Endothelial cell of umbilical vein (primary cell): ENCODE measurements at regions not wholly inside any gene's neighbourhood (a gene's known extent, or its start where the extent isn't known, plus 50 kb on each side); places are given as distances from the start of the nearest gene placed in this dataset.

Experiments
- BruUV-seq: library from RNA; stranded (reverse); fragments of 400-500 nt; replicated peaks from 2 replicates; lab custom pipeline; 2021; lab: Mats Ljungman, UMichigan
- CTCF ChIA-PET: fragments of 300-600, 350-600 bp; sonication (Branson Sonifier 250); formaldehyde crosslinking; loops from one replicate; lab custom pipeline; 2021; ENCODE audit warnings: antibody characterized with exemption, inconsistent platforms; lab: Charles Lee
- POLR2A ChIA-PET: fragments of 300-600, 350-600 bp; sonication (Branson Sonifier 250); formaldehyde crosslinking; loops from one replicate; lab custom pipeline; 2021; ENCODE audit warnings: antibody characterized with exemption, inconsistent platforms; lab: Charles Lee
- DNase-seq: peaks from one replicate; pipeline ENCODE4 v3.0.0-alpha.2; 2011; ENCODE audit warnings: low read depth, low spot score
- FAIRE-seq: peaks from 2 replicates; lab custom pipeline; 2011; peaks lifted over from hg19 to GRCh38; lab: Jason Lieb, UNC
- H2AFZ ChIP-seq: 2 replicates; pipeline ENCODE4 v1.6.0; 2012; ENCODE audit warnings: low read depth, low read length, control low read depth, inconsistent platforms
- H3K27ac ChIP-seq: 2 replicates; pipeline ENCODE4 v1.5.1; 2011; ENCODE audit warnings: low read depth, mild to moderate bottlenecking, control low read depth, low read length, moderate library complexity; ENCODE audit not compliant: insufficient read depth
- H3K27me3 ChIP-seq, 2 experiments: 2 replicates each; pipeline versions ENCODE4 v1.6.0 to v1.6.1; 2011; ENCODE audit warnings: low read length in 2 of 2, mixed read lengths in 1 of 2; ENCODE audit not compliant: control insufficient read depth in 2 of 2, insufficient read depth in 2 of 2
- H3K36me3 ChIP-seq, 2 experiments: 2 replicates in 1 of 2; 3 replicates in 1 of 2; pipeline ENCODE4 v1.5.1; 2011; ENCODE audit warnings: low read length in 2 of 2, mild to moderate bottlenecking in 1 of 2, moderate library complexity in 1 of 2; ENCODE audit not compliant: control insufficient read depth in 2 of 2, insufficient read depth in 2 of 2; ENCODE audit errors: extremely low read depth in 1 of 2
- H3K4me1 ChIP-seq: 3 replicates; pipeline ENCODE4 v1.5.1; 2011; ENCODE audit warnings: mild to moderate bottlenecking, low read length; ENCODE audit not compliant: control insufficient read depth, insufficient read depth; ENCODE audit errors: extremely low read depth
- H3K4me2 ChIP-seq: 2 replicates; pipeline ENCODE4 v1.6.1; 2011; ENCODE audit warnings: low read length, control low read depth, mixed read lengths; ENCODE audit not compliant: insufficient read depth
- H3K4me3 ChIP-seq, 3 experiments: fragments of 200-600 bp in 1 of 3; sonication (generic), shearing (Covaris generic) in 1 of 3; replicated peaks in 1 of 3; 2 replicates each; pipeline ENCODE4 v1.5.1; 2011 to 2016; ENCODE audit warnings: control low read depth in 3 of 3, low read length in 3 of 3, mild to moderate bottlenecking in 2 of 3, inconsistent platforms in 1 of 3, low read depth in 1 of 3, moderate library complexity in 1 of 3; ENCODE audit not compliant: insufficient read depth in 1 of 3
- H3K79me2 ChIP-seq: 2 replicates; pipeline ENCODE4 v1.6.0; 2012; ENCODE audit warnings: low read length, inconsistent platforms; ENCODE audit not compliant: control insufficient read depth, insufficient read depth
- H3K9ac ChIP-seq: replicated peaks from 2 replicates; pipeline ENCODE3; 2011; ENCODE audit warnings: low read length, control low read depth; ENCODE audit not compliant: insufficient read depth; ENCODE audit errors: extremely low read depth
- H3K9me1 ChIP-seq: replicated peaks from 3 replicates; pipeline ENCODE4 v1.6.0; 2011; ENCODE audit warnings: mild to moderate bottlenecking, low read length; ENCODE audit not compliant: control insufficient read depth, insufficient read depth; ENCODE audit errors: extremely low read depth
- H3K9me3 ChIP-seq: replicated peaks from 2 replicates; pipeline ENCODE4 v1.5.1; 2012; ENCODE audit warnings: low read length, inconsistent platforms; ENCODE audit not compliant: control insufficient read depth, insufficient read depth
- H4K20me1 ChIP-seq: replicated peaks from 2 replicates; pipeline ENCODE3; 2011; ENCODE audit warnings: mild to moderate bottlenecking, low read length; ENCODE audit not compliant: control insufficient read depth, insufficient read depth; ENCODE audit errors: extremely low read depth
- EZH2 ChIP-seq: IDR thresholded peaks from 2 replicates; pipeline ENCODE4 v1.6.1; 2012; ENCODE audit warnings: borderline replicate concordance, low read depth, mild to moderate bottlenecking, moderate library complexity, low read length, inconsistent platforms; ENCODE audit not compliant: severe bottlenecking
- FOS ChIP-seq: IDR thresholded peaks from 2 replicates; pipeline ENCODE4 v1.6.1; 2011; ENCODE audit warnings: mild to moderate bottlenecking, low read length, moderate library complexity, borderline replicate concordance; ENCODE audit not compliant: insufficient read depth
- GATA2 ChIP-seq: IDR thresholded peaks from 2 replicates; pipeline ENCODE4 v1.7.0; 2011; ENCODE audit warnings: low read depth, mild to moderate bottlenecking, moderate library complexity, mixed read lengths, low read length; ENCODE audit not compliant: insufficient read length, insufficient read depth
- JUN ChIP-seq: IDR thresholded peaks from 2 replicates; pipeline ENCODE4 v1.6.1; 2011; ENCODE audit warnings: borderline replicate concordance, low read depth; ENCODE audit not compliant: insufficient read length, insufficient read depth
- MAX ChIP-seq: IDR thresholded peaks from 2 replicates; pipeline ENCODE4 v1.6.1; 2011; ENCODE audit not compliant: insufficient read depth, insufficient read length
- MYC ChIP-seq: IDR thresholded peaks from one replicate; pipeline ENCODE4 v1.6.1; 2011; ENCODE audit warnings: mild to moderate bottlenecking, low read depth, low read length
- POLR2A ChIP-seq: IDR thresholded peaks from 2 replicates; pipeline ENCODE4 v1.6.1; 2012; ENCODE audit warnings: low read depth, mild to moderate bottlenecking, control low read depth, low read length
- POLR2AphosphoS5 ChIP-seq: IDR thresholded peaks from 2 replicates; pipeline ENCODE4 v1.6.1; 2012; ENCODE audit warnings: low read depth, mild to moderate bottlenecking, control low read depth, low read length, moderate library complexity; ENCODE audit not compliant: insufficient read depth
- dilution Hi-C: fragments of 300-500 bp; cut with MboI; formaldehyde crosslinking; loops from one replicate; pipeline ENCODE4 v1.15.0; 2019; ENCODE audit warnings: low sequenced_read_pairs; ENCODE audit not compliant: extremely low pct_ligation_motif_present
- intact Hi-C: fragments of 100-400 bp; cut with micrococcal nuclease; formaldehyde crosslinking; loops from one replicate; pipeline ENCODE4 v1.10.0; 2022
- TF ChIP-seq, protein P1 (sequence below), 2 donors: IDR thresholded peaks; 1 replicate in 1 of 2; 2 replicates in 1 of 2; pipeline ENCODE4 v1.5.1; 2011; ENCODE audit warnings: low read length in 2 of 2, mild to moderate bottlenecking in 2 of 2, moderate library complexity in 2 of 2, control low read depth in 1 of 2, inconsistent platforms in 1 of 2, low read depth in 1 of 2; ENCODE audit not compliant: insufficient read depth in 1 of 2; ENCODE audit errors: extremely low read depth in 1 of 2

DNA sequence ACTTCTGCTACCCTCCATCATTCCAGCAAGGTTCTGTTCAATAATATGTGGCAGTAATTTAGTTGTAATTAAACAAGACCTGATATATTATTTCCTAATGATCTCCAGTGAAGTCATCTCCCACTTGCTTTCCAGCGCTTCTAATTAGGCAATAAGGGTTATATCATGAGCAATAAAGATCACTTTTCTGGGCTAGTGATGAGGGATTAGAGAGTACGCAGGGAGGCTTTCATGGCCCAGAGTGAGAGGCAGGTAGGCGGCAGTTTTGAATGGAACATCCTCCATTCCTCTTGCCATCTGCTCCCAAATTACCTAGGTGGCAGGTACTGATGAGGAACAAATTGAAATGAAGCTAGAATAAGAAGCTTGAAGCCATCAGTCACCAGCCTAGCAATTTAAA, 358.1 kb upstream of the SYT4 start:
- no peaks in the 10 kb centered on the region for H4K20me1 ChIP-seq
- dilution Hi-C loops, result no loop called here
- no peak for DNase-seq
- TF ChIP-seq MAX (no peak), FOS (no peak), GATA2 (no peak), MYC (no peak), POLR2A (no peak), POLR2AphosphoS5 (no peak), JUN (no peak), EZH2 (no peak)
- TF ChIP-seq, protein P1, sequence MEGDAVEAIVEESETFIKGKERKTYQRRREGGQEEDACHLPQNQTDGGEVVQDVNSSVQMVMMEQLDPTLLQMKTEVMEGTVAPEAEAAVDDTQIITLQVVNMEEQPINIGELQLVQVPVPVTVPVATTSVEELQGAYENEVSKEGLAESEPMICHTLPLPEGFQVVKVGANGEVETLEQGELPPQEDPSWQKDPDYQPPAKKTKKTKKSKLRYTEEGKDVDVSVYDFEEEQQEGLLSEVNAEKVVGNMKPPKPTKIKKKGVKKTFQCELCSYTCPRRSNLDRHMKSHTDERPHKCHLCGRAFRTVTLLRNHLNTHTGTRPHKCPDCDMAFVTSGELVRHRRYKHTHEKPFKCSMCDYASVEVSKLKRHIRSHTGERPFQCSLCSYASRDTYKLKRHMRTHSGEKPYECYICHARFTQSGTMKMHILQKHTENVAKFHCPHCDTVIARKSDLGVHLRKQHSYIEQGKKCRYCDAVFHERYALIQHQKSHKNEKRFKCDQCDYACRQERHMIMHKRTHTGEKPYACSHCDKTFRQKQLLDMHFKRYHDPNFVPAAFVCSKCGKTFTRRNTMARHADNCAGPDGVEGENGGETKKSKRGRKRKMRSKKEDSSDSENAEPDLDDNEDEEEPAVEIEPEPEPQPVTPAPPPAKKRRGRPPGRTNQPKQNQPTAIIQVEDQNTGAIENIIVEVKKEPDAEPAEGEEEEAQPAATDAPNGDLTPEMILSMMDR (IDR thresholded peaks at IDR 0.05; ENCODE audit: extremely low read depth in 1 of 2, insufficient read depth in 1 of 2, low read depth in 1 of 2, low read length in 2 of 2), result no peak
- H3K9me3 ChIP-seq, result no peaks in the 10 kb centered on the region
- FAIRE-seq, result no peak
- H3K4me1 ChIP-seq, result no peaks in the 10 kb centered on the region
- no peak overlapping the region for H3K4me3 ChIP-seq
- intact Hi-C loops, result no loop called here
- H3K9ac ChIP-seq, result no peak overlapping the region
- no TSS peak for BruUV-seq
- H3K79me2 ChIP-seq, result no peaks in the 10 kb centered on the region
- ChIA-PET CTCF (interaction anchor here (2.0 kb wide), 1 partner anchor 14 kb away, joined by 6 read pairs; no protein-coding TSS in a partner anchor), POLR2A (no interaction called here)
- no peak overlapping the region for H2AFZ ChIP-seq
- no peak overlapping the region for H3K27ac ChIP-seq
- no peaks in the 10 kb centered on the region for H3K27me3 ChIP-seq
- no peak overlapping the region for H3K4me2 ChIP-seq
- no peaks in the 10 kb centered on the region for H3K36me3 ChIP-seq
- H3K9me1 ChIP-seq, result no peaks in the 10 kb centered on the region
